Right lobe of liver (tissue), 4 donors: ENCODE measurements at regions not wholly inside any gene's neighbourhood (a gene's known extent, or its start where the extent isn't known, plus 50 kb on each side); places are given as distances from the start of the nearest gene placed in this dataset.

Source experiments
- CTCF ChIP-seq, 4 donors: fragments of 200-600 bp in 3 of 4; fragments of 450-650 bp in 1 of 4; IDR thresholded peaks; one replicate each; pipeline versions ENCODE4 v1.5.1 to v1.8.0; 2016 to 2022; ENCODE audit warnings: antibody characterized with exemption in 4 of 4, mild to moderate bottlenecking in 2 of 4
- POLR2A ChIP-seq: fragments of 450-650 bp; IDR thresholded peaks from one replicate; pipeline ENCODE4 v1.6.1; 2017; ENCODE audit warnings: antibody characterized with exemption, mild to moderate bottlenecking
- donor health status: DM: no; HTN: no; CAD: no.
- donor health status: DM: no; HTN: no; CAD: no.
- donor health status: DM: no; HTN: yes; CAD: no.

DNA sequence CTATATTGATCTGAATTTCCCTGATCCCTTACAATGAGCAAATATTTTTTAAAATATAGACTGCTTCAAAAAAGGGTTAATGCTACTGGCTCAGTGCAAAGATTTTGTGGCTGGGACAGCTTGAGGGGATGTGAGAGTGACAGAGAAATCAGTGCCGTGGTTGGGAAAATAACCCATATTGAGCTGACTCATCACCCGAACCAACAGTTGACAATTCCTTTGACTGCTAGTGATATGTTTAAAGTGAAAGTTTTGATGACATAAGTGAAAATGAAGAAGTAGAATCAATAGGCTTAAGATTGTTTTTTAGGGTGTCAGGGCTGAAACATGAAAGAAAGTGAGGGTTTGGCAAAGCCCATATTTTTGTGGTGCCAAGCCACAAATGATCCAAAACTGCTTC lies 257.1 kb upstream of the TENM4 start:
- TF ChIP-seq POLR2A = no peak
- no peak for TF ChIP-seq CTCF (IDR thresholded peaks at IDR 0.05)
